Uterus (tissue), 3 donors: ENCODE measurements at regions not wholly inside any gene's neighbourhood (a gene's known extent, or its start where the extent isn't known, plus 50 kb on each side); places are given as distances from the start of the nearest gene placed in this dataset.

Source experiments
- DNase-seq, 2 donors: peaks; one replicate each; pipeline ENCODE4 v3.0.0-alpha.2; 2019 to 2020
- H3K27ac ChIP-seq, 2 donors: fragments of 200-600 bp; sonication (generic); 1 replicate in 1 of 2; 2 replicates in 1 of 2; pipeline ENCODE4 v1.5.1; 2016 to 2018
- H3K27me3 ChIP-seq, 2 donors: fragments of 200-600 bp; sonication (generic); one replicate each; pipeline ENCODE4 v1.5.1; 2018 to 2019; ENCODE audit warnings: control low read depth in 1 of 2
- H3K36me3 ChIP-seq, 2 donors: fragments of 200-600 bp; sonication (generic); one replicate each; pipeline ENCODE4 v1.5.1; 2019; ENCODE audit warnings: control low read depth in 1 of 2
- H3K4me1 ChIP-seq, 2 donors: fragments of 200-600 bp; sonication (generic); one replicate each; pipeline ENCODE4 v1.5.1; 2018 to 2019; ENCODE audit warnings: control low read depth in 1 of 2
- H3K4me3 ChIP-seq, 2 donors: fragments of 200-600 bp; sonication (generic); 1 replicate in 1 of 2; 2 replicates in 1 of 2; pipeline ENCODE4 v1.5.1; 2018 to 2019; ENCODE audit warnings: mild to moderate bottlenecking in 1 of 2
- H3K9me3 ChIP-seq, 2 donors: fragments of 200-600 bp; sonication (generic); one replicate each; pipeline ENCODE4 v1.5.1; 2019; ENCODE audit warnings: control low read depth in 1 of 2
- POLR2A ChIP-seq, 2 donors: fragments of 450-650 bp; IDR thresholded peaks; one replicate each; pipeline ENCODE4 v1.6.1; 2016; ENCODE audit warnings: antibody characterized with exemption in 2 of 2, mild to moderate bottlenecking in 1 of 2, moderate library complexity in 1 of 2
- intact Hi-C: fragments of 100-400 bp; cut with DNase I; formaldehyde crosslinking; loops from one replicate; pipeline ENCODE4 v1.15.1; 2023; ENCODE audit warnings: low total_unique reads
- TF ChIP-seq, protein P1 (sequence below), 4 experiments: fragments of 200-600 bp in 2 of 4; fragments of 450-650 bp in 2 of 4; sonication (generic) in 2 of 4; IDR thresholded peaks; one replicate each; pipeline ENCODE4 v1.5.1; 2016 to 2019; ENCODE audit warnings: antibody characterized with exemption in 4 of 4, mild to moderate bottlenecking in 2 of 4, moderate library complexity in 1 of 4
- donor health status: DM: yes; HTN: yes; CAD: no.

DNA sequence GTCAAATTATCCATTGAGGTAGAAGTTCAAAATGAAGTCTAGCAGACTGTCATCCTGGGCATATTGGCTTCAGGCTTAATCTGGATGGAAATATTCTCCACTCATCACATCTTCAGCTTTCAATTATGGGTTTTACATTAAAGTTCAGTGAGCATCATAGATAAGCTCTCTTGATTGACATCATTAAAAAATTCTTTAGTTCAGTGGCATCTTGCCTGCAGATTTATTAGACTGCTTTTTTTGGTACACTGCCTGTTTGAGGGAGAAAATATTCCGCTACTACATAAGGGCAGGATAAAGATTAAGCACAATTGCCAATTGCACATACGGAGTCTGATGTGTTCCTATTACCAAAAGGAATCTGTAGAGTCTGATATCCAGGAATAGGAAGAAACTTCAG lies 2353.8 kb downstream of the MAT2B start:
- H3K36me3 ChIP-seq, result no peaks in the 10 kb centered on the region
- no peak overlapping the region for H3K4me3 ChIP-seq
- TF ChIP-seq, protein P1, sequence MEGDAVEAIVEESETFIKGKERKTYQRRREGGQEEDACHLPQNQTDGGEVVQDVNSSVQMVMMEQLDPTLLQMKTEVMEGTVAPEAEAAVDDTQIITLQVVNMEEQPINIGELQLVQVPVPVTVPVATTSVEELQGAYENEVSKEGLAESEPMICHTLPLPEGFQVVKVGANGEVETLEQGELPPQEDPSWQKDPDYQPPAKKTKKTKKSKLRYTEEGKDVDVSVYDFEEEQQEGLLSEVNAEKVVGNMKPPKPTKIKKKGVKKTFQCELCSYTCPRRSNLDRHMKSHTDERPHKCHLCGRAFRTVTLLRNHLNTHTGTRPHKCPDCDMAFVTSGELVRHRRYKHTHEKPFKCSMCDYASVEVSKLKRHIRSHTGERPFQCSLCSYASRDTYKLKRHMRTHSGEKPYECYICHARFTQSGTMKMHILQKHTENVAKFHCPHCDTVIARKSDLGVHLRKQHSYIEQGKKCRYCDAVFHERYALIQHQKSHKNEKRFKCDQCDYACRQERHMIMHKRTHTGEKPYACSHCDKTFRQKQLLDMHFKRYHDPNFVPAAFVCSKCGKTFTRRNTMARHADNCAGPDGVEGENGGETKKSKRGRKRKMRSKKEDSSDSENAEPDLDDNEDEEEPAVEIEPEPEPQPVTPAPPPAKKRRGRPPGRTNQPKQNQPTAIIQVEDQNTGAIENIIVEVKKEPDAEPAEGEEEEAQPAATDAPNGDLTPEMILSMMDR (IDR thresholded peaks at IDR 0.05), result no peak
- no peak for TF ChIP-seq POLR2A (IDR thresholded peaks at IDR 0.05)
- no peak for DNase-seq
- H3K9me3 ChIP-seq, result no peaks in the 10 kb centered on the region
- intact Hi-C loops, result no loop called here
- H3K27ac ChIP-seq, result no peak overlapping the region
- H3K4me1 ChIP-seq, result no peaks in the 10 kb centered on the region
- H3K27me3 ChIP-seq, result no peaks in the 10 kb centered on the region

DNA sequence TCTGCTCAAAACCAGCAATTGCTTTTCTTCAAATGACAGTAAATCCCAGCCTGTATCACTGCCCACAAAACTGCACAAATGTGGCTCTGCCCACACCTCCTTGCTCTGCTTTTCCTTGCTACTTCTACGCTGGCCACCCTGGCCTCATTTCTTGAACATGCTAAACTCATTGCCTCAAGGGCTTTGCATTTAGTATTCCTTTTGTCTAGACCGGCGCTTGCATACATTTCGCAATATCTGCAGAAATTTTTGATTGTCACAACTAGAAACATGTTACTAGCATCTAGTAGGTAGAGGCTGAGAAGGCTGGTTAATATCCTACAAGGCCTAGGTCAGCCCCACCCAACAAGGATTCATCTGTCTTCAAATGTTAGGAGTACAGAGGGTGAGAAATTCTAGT lies 2357.8 kb downstream of the MAT2B start:
- no peak overlapping the region for H3K4me3 ChIP-seq
- no peak for TF ChIP-seq POLR2A (IDR thresholded peaks at IDR 0.05)
- TF ChIP-seq, protein P1 (IDR thresholded peaks at IDR 0.05), result no peak
- no peaks in the 10 kb centered on the region for H3K27me3 ChIP-seq
- no peak overlapping the region for H3K27ac ChIP-seq
- intact Hi-C loops, result no loop called here
- no peaks in the 10 kb centered on the region for H3K4me1 ChIP-seq
- H3K9me3 ChIP-seq, result no peaks in the 10 kb centered on the region
- H3K36me3 ChIP-seq, result no peaks in the 10 kb centered on the region
- DNase-seq, result no peak

DNA sequence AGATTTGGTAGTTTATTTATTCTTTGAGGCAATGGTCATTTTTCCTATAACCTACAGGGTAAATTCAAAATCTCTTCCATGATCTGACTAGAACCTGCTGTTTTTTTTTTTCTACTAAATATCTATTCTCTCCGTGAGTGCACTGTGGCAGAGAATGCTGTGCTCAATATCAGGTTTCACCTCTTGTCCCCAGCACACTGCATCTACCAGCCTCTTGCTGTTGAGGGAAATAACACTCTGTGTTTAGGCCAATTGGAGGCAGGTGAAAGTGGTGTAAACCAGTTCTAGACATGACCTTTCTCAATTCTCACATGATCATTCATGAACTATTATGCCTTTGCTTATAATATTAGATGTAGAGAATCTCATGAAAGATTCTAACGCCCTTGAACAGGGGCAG lies 2365.9 kb downstream of the MAT2B start:
- no peaks in the 10 kb centered on the region for H3K36me3 ChIP-seq
- intact Hi-C loops, result no loop called here

DNA sequence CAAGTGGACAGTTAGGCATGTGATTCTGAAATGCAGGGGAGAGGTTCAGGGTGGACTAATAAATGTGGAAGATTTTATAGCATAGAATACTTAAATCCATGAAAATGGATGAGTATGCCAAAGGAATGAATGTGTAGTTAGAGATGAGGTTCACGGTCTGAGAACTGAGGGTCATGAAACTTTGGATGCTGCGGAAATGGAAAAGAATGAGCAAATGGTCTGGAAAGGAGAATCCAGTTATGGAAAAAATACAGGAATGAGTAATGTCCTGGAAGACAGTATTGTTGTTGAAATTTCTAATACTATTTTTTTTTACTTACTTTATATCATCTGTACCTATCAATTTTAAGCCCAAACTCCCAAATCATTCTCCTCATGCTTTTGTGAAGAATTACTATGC lies 2369.4 kb downstream of the MAT2B start:
- Histone ChIP-seq H3K27me3 (no peaks in the 10 kb centered on the region), H3K4me3 (no peak overlapping the region), H3K9me3 (no peaks in the 10 kb centered on the region), H3K27ac (no peak overlapping the region), H3K36me3 (no peaks in the 10 kb centered on the region), H3K4me1 (no peaks in the 10 kb centered on the region)
- no peak for TF ChIP-seq POLR2A (IDR thresholded peaks at IDR 0.05)
- TF ChIP-seq, protein P1 (IDR thresholded peaks at IDR 0.05), result no peak
- intact Hi-C loops, result no loop called here
- no peak for DNase-seq

More for the DNA sequence above, 2365.9 kb downstream of the MAT2B start:
- no peak overlapping the region for H3K4me3 ChIP-seq
- no peak for DNase-seq
- no peak overlapping the region for H3K27ac ChIP-seq
- no peaks in the 10 kb centered on the region for H3K9me3 ChIP-seq
- no peak for TF ChIP-seq POLR2A (IDR thresholded peaks at IDR 0.05)
- TF ChIP-seq, protein P1 (IDR thresholded peaks at IDR 0.05), result no peak
- H3K27me3 ChIP-seq, result no peaks in the 10 kb centered on the region
- no peaks in the 10 kb centered on the region for H3K4me1 ChIP-seq

DNA sequence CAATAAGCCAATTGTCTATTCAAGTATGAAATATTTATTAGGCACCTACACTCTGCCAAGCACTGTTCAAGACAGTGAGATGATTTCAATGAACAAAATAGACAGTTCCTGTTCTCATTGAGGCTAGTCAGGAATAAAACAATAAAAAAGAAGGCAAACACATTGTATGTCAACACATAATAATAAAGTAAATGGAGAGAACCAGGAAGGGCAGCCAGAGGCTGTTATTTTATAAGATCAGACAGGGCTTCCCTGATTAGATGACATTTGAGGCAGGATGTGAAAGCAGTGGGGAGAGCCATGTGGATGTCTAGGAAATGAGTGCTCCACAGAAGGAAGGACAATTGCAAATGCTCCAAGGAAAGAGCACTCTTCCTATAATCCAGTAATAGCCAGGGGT lies 2371.1 kb downstream of the MAT2B start:
- H3K4me1 ChIP-seq, result no peaks in the 10 kb centered on the region
- H3K27me3 ChIP-seq, result no peaks in the 10 kb centered on the region
- no peak for TF ChIP-seq POLR2A (IDR thresholded peaks at IDR 0.05)
- TF ChIP-seq, protein P1 (IDR thresholded peaks at IDR 0.05), result no peak
- no peak for DNase-seq
- intact Hi-C loops, result no loop called here
- H3K36me3 ChIP-seq, result no peaks in the 10 kb centered on the region
- no peak overlapping the region for H3K4me3 ChIP-seq
- no peak overlapping the region for H3K27ac ChIP-seq
- H3K9me3 ChIP-seq, result no peaks in the 10 kb centered on the region
